AG10803 (cell line): ENCODE measurements at regions not wholly inside any gene's neighbourhood (a gene's known extent, or its start where the extent isn't known, plus 50 kb on each side); places are given as distances from the start of the nearest gene placed in this dataset.

ENCODE experiments used
- DNase-seq: peaks from one replicate; pipeline ENCODE4 v3.0.0; 2010; ENCODE audit warnings: low read depth
- H3K4me3 ChIP-seq: 2 replicates; pipeline ENCODE4 v1.5.1; 2011; ENCODE audit warnings: mild to moderate bottlenecking, low read length, control low read depth
- CTCF ChIP-seq: conservative IDR thresholded peaks from 2 replicates; pipeline ENCODE4 v1.5.1; 2011; ENCODE audit warnings: mild to moderate bottlenecking, low read length, control low read depth, inconsistent platforms

DNA sequence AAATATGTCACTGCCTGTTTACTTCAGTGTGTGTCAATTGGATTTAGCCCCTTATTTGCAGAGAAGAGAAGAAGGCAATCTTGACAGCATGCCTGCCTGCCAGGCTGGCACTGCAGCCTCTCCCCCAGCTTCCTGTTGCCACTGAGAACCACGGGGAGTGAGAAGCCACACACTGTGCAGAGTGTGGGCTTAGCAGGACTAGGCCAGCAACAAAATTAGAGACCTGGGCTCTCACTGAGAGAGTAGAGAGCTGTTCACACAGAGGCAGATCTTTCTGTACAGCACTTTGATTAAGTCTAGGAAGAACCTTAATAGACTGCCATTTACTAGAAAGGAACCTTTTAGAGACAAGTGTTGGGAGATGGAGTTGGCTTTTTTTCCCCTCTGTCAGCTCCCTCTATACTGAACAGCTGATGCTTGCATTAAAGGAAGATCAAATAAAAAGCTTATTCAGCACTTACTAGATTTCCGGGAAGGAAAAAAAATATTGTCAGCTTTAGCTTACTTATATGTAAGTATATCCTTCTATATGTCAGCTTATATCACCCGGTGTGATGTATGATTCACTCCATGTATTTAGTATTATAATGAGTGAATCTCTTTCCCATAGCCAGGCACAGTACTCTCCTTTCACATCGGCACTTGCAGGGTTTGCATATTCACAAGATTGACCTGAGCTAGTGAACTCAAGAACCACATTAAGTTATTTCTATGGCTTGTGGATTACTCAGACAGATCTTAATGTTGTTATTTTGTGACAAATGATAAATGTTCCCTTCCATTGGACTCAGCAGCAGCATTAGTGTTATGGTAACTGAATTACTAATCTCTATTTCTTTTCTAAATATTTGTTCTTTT is 851.0 kb upstream of the EPHA7 start:
- TF ChIP-seq CTCF: no peak
- no peak overlapping the region for H3K4me3 ChIP-seq
- no peak for DNase-seq

GRCh38 chr6:94269256-94269655 is 849.9 kb upstream of the EPHA7 start:
- no peak overlapping the region for H3K4me3 ChIP-seq
- DNase-seq: no peak
- no peak for TF ChIP-seq CTCF

GRCh38 chr6:94260765-94261164 is 841.4 kb upstream of the EPHA7 start:
- DNase-seq: no peak
- no peak overlapping the region for H3K4me3 ChIP-seq
- TF ChIP-seq CTCF: no peak

- DNase-seq: no peak
- TF ChIP-seq CTCF: no peak
- H3K4me3 ChIP-seq: no peak overlapping the region
Observed at GRCh38 chr6:94254689-94255088, 835.3 kb upstream of the EPHA7 start.

DNA sequence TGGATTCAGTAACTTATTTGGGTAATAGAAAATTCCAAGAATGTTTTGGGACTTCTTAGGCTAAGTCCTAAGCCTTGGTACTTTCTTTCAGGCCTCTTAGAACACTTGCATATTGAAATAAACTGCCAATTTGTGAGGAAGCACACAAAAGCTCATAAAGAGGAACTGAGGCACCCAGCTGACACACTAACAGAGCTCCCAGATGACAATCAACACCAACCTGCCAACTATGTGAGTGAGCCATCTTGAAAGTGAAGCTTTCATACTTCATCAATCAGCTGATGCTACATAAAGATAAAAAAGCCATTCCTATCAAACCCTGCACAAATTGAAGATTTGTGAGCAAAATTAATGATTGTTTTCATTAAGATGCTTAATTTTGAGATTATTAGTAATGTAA is 832.5 kb upstream of the EPHA7 start:
- no peak for TF ChIP-seq CTCF
- no peak for DNase-seq
- no peak overlapping the region for H3K4me3 ChIP-seq

GRCh38 chr6:94245395-94245794 is 826.0 kb upstream of the EPHA7 start:
- TF ChIP-seq CTCF: no peak
- no peak overlapping the region for H3K4me3 ChIP-seq
- no peak for DNase-seq

- TF ChIP-seq CTCF: no peak
- DNase-seq: no peak
Observed at GRCh38 chr6:94238868-94239267, 819.5 kb upstream of the EPHA7 start.

More at GRCh38 chr6:94238868-94239267, 819.5 kb upstream of the EPHA7 start:
- H3K4me3 ChIP-seq: no peak overlapping the region
